ENCODE measurements at regions not wholly inside any gene's neighbourhood (a gene's known extent, or its start where the extent isn't known, plus 50 kb on each side); places are given as distances from the start of the nearest gene placed in this dataset.

DNA sequence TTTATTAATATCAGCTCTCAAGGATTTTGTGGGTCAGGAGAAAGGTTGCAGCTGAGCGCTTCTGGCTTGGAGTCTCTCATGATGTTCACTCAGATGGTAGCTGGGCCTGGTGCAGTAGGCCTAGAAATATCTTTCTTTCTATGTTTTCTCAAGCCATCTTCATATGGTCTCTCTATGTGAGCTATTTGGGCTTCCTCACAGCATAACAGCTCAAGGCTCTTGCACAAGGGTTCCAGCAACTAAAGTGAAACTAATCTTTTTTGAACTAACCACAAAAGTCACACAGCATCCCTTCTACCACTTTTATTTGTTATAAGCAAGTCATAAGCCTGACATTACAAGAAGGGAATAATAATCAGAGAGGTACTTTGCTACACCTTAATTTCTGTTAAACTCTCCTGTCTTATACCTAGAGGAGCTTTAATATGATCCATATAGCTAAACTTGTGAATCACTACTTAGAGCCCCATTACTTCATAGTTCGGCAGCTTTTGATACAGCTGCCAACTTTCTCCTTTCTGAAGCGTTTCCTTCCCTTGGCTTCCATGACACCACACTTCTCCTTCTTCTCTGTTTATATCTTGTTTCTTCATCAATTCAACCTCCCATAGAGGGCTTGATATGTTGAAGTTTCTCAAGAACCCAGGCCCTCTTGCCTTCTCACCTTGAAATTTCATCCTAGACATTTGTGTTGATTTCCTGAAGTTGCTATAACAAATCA lies 720.2 kb downstream of the LTN1 start:
- TF ChIP-seq, protein P1, sequence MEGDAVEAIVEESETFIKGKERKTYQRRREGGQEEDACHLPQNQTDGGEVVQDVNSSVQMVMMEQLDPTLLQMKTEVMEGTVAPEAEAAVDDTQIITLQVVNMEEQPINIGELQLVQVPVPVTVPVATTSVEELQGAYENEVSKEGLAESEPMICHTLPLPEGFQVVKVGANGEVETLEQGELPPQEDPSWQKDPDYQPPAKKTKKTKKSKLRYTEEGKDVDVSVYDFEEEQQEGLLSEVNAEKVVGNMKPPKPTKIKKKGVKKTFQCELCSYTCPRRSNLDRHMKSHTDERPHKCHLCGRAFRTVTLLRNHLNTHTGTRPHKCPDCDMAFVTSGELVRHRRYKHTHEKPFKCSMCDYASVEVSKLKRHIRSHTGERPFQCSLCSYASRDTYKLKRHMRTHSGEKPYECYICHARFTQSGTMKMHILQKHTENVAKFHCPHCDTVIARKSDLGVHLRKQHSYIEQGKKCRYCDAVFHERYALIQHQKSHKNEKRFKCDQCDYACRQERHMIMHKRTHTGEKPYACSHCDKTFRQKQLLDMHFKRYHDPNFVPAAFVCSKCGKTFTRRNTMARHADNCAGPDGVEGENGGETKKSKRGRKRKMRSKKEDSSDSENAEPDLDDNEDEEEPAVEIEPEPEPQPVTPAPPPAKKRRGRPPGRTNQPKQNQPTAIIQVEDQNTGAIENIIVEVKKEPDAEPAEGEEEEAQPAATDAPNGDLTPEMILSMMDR (conservative IDR thresholded peaks at IDR 0.05 in 1 of 2, IDR thresholded peaks at IDR 0.05 in 1 of 2; ENCODE audit: extremely low read depth in 1 of 2, insufficient read depth in 1 of 2, low read depth in 1 of 2, low read length in 2 of 2) = no peak
- no peak for TF ChIP-seq EZH2 (IDR thresholded peaks at IDR 0.05; ENCODE audit: borderline replicate concordance, low read length)
